ENCODE measurements at regions not wholly inside any gene's neighbourhood (a gene's known extent, or its start where the extent isn't known, plus 50 kb on each side); places are given as distances from the start of the nearest gene placed in this dataset.
"Not testable (repeated sequence)": the region's sequence is repeated elsewhere in the genome, so short reads cannot be mapped to it uniquely, and the experiment has no call there.

- ChIA-PET RAD21 (ENCODE audit: unreplicated experiment) (no interaction called here), POLR2A (no interaction called here), CTCF (no interaction called here), SMC1A (ENCODE audit: uncharacterized antibody, unreplicated experiment) (no interaction called here)
- no TSS peak for BruUV-seq (replicated peaks)
- DNase-seq (ENCODE audit: low read depth, low spot score): no peak
- intact Hi-C loops (cut with micrococcal nuclease; ENCODE audit: unreplicated experiment): no loop called here
- Histone ChIP-seq H3K9ac (ENCODE audit: control insufficient read depth, insufficient read depth, low read length) (no peak overlapping the region), H3K4me1 (ENCODE audit: control insufficient read depth, insufficient read depth, low read length) (no peaks in the 10 kb centered on the region), H3K9me3 (replicated peaks; ENCODE audit: control insufficient read depth, insufficient read depth, low read length) (no peaks in the 10 kb centered on the region), H2AFZ (ENCODE audit: control insufficient read depth, low read depth, low read length) (no peak overlapping the region), H3K4me2 (ENCODE audit: control insufficient read depth, insufficient read depth) (no peak overlapping the region), H3K27ac (ENCODE audit: control insufficient read depth, insufficient read depth) (no peak overlapping the region), H3K27me3 (replicated peaks in 1 of 2; ENCODE audit: control insufficient read depth in 2 of 2, insufficient read depth in 2 of 2, low read length in 1 of 2) (no peaks in the 10 kb centered on the region), H3K79me2 (ENCODE audit: control insufficient read depth, insufficient read depth, low read length) (no peaks in the 10 kb centered on the region), H3K4me3 (no peak overlapping the region), H3K36me3 (ENCODE audit: control insufficient read depth in 2 of 2, insufficient read depth in 2 of 2, low read length in 1 of 2) (no peaks in the 10 kb centered on the region), H4K20me1 (ENCODE audit: control insufficient read depth, insufficient read depth) (no peaks in the 10 kb centered on the region)
- ATAC-seq: no peak
- TF ChIP-seq RBBP5 (conservative IDR thresholded peaks at IDR 0.05) (no peak), NR2C2 (IDR thresholded peaks at IDR 0.05; ENCODE audit: borderline replicate concordance, control insufficient read depth, insufficient read length, low read depth) (no peak), SMAD1 (IDR thresholded peaks at IDR 0.05; ENCODE audit: low read depth, partially characterized antibody) (no peak), ATF3 (IDR thresholded peaks at IDR 0.05; ENCODE audit: borderline replicate concordance, extremely low read depth, low read depth, low read length) (no peak), REST (IDR thresholded peaks at IDR 0.05; ENCODE audit: low read depth, low read length) (no peak), SMC3 (IDR thresholded peaks at IDR 0.05; ENCODE audit: borderline replicate concordance, low read length) (no peak), ATF2 (IDR thresholded peaks at IDR 0.05; ENCODE audit: low read length) (no peak), PKNOX1 (IDR thresholded peaks at IDR 0.05) (no peak), HCFC1 (IDR thresholded peaks at IDR 0.05; ENCODE audit: low read length) (no peak), USF1 (IDR thresholded peaks at IDR 0.05; ENCODE audit: borderline replicate concordance, extremely low read length, insufficient read depth, low read depth, low read length) (no peak), RAD21 (IDR thresholded peaks at IDR 0.05; ENCODE audit: insufficient read depth, low read depth, low read length) (no peak)
- in situ Hi-C loops (cut with MboI): no loop called here
- WGBS (ENCODE audit: insufficient coverage, insufficient replicate concordance, low lambda C conversion rate, missing lambda C conversion rate): 29% methylated on average over 5 of the region's 5 CpGs
- FAIRE-seq: no peak
These were observed 62.7 kb upstream of the ZNF267 start for GRCh38 chr16:31810863-31811262.

GRCh38 chr16:31816141-31816540 is 57.5 kb upstream of the ZNF267 start:
- in situ Hi-C loops (cut with MboI); intact Hi-C loops (cut with micrococcal nuclease; ENCODE audit: unreplicated experiment); H3K9ac ChIP-seq (ENCODE audit: control insufficient read depth, insufficient read depth, low read length); H2AFZ ChIP-seq (ENCODE audit: control insufficient read depth, low read depth, low read length); ATAC-seq; H3K36me3 ChIP-seq (ENCODE audit: control insufficient read depth in 2 of 2, insufficient read depth in 2 of 2, low read length in 1 of 2); POLR2A ChIA-PET; H3K4me3 ChIP-seq; BruUV-seq (replicated peaks); H3K27me3 ChIP-seq (replicated peaks in 1 of 2; ENCODE audit: control insufficient read depth in 2 of 2, insufficient read depth in 2 of 2, low read length in 1 of 2); CTCF ChIA-PET; H4K20me1 ChIP-seq (ENCODE audit: control insufficient read depth, insufficient read depth); DNase-seq (ENCODE audit: low read depth, low spot score); SMC1A ChIA-PET (ENCODE audit: uncharacterized antibody, unreplicated experiment); H3K79me2 ChIP-seq (ENCODE audit: control insufficient read depth, insufficient read depth, low read length); RAD21 ChIA-PET (ENCODE audit: unreplicated experiment); H3K4me1 ChIP-seq (ENCODE audit: control insufficient read depth, insufficient read depth, low read length); FAIRE-seq; H3K27ac ChIP-seq (ENCODE audit: control insufficient read depth, insufficient read depth); H3K9me3 ChIP-seq (replicated peaks; ENCODE audit: control insufficient read depth, insufficient read depth, low read length); H3K4me2 ChIP-seq (ENCODE audit: control insufficient read depth, insufficient read depth): not testable (repeated sequence)
- WGBS (ENCODE audit: insufficient coverage, insufficient replicate concordance, low lambda C conversion rate, missing lambda C conversion rate): 38% methylated on average over 3 of the region's 6 CpGs

Data from GM12878 (cell line).